ENCODE measurements at regions not wholly inside any gene's neighbourhood (a gene's known extent, or its start where the extent isn't known, plus 50 kb on each side); places are given as distances from the start of the nearest gene placed in this dataset.

DNA sequence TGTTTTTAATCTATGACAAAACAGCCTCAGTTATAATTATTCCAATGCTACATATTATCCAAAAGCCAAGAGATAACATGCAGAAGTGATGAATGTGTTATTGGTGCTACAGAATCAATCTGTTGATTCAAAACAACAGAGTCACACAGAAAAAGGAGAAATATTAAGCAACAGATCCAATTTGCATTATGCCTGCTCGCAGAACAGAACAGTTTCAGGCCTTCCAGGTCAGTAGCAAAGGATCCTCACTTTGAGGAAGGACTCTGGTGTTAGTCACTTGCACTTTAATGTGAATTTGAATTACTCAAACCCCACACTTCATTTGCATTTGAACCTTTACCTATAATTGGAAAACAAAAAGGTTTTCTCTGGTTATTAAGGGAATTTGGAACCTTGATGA is 198.6 kb upstream of the NT5E start:
- TF ChIP-seq, protein P1, sequence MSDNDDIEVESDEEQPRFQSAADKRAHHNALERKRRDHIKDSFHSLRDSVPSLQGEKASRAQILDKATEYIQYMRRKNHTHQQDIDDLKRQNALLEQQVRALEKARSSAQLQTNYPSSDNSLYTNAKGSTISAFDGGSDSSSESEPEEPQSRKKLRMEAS (IDR thresholded peaks at IDR 0.05): no peak
- TF ChIP-seq, protein P2, sequence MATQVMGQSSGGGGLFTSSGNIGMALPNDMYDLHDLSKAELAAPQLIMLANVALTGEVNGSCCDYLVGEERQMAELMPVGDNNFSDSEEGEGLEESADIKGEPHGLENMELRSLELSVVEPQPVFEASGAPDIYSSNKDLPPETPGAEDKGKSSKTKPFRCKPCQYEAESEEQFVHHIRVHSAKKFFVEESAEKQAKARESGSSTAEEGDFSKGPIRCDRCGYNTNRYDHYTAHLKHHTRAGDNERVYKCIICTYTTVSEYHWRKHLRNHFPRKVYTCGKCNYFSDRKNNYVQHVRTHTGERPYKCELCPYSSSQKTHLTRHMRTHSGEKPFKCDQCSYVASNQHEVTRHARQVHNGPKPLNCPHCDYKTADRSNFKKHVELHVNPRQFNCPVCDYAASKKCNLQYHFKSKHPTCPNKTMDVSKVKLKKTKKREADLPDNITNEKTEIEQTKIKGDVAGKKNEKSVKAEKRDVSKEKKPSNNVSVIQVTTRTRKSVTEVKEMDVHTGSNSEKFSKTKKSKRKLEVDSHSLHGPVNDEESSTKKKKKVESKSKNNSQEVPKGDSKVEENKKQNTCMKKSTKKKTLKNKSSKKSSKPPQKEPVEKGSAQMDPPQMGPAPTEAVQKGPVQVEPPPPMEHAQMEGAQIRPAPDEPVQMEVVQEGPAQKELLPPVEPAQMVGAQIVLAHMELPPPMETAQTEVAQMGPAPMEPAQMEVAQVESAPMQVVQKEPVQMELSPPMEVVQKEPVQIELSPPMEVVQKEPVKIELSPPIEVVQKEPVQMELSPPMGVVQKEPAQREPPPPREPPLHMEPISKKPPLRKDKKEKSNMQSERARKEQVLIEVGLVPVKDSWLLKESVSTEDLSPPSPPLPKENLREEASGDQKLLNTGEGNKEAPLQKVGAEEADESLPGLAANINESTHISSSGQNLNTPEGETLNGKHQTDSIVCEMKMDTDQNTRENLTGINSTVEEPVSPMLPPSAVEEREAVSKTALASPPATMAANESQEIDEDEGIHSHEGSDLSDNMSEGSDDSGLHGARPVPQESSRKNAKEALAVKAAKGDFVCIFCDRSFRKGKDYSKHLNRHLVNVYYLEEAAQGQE (IDR thresholded peaks at IDR 0.05; ENCODE audit: low read depth): no peak
- TF ChIP-seq TEAD4 (IDR thresholded peaks at IDR 0.05) (no peak), EGR1 (IDR thresholded peaks at IDR 0.05) (no peak), EP300 (IDR thresholded peaks at IDR 0.05; ENCODE audit: borderline replicate concordance) (no peak), NFIC (IDR thresholded peaks at IDR 0.05) (no peak), RAD21 (IDR thresholded peaks at IDR 0.05; ENCODE audit: low read depth) (no peak), CEBPB (IDR thresholded peaks at IDR 0.05) (no peak), YY1 (IDR thresholded peaks at IDR 0.05; ENCODE audit: low read depth) (no peak), TAF1 (IDR thresholded peaks at IDR 0.05; ENCODE audit: low read depth) (no peak), TCF12 (IDR thresholded peaks at IDR 0.05; ENCODE audit: low read depth) (no peak), FOXM1 (IDR thresholded peaks at IDR 0.05; ENCODE audit: borderline replicate concordance, low read depth) (no peak), ZBTB7A (IDR thresholded peaks at IDR 0.05; ENCODE audit: low read depth) (no peak), CREB1 (IDR thresholded peaks at IDR 0.05; ENCODE audit: low read depth) (no peak)
- TF ChIP-seq, protein P3, sequence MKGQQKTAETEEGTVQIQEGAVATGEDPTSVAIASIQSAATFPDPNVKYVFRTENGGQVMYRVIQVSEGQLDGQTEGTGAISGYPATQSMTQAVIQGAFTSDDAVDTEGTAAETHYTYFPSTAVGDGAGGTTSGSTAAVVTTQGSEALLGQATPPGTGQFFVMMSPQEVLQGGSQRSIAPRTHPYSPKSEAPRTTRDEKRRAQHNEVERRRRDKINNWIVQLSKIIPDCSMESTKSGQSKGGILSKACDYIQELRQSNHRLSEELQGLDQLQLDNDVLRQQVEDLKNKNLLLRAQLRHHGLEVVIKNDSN (IDR thresholded peaks at IDR 0.05): no peak

DNA sequence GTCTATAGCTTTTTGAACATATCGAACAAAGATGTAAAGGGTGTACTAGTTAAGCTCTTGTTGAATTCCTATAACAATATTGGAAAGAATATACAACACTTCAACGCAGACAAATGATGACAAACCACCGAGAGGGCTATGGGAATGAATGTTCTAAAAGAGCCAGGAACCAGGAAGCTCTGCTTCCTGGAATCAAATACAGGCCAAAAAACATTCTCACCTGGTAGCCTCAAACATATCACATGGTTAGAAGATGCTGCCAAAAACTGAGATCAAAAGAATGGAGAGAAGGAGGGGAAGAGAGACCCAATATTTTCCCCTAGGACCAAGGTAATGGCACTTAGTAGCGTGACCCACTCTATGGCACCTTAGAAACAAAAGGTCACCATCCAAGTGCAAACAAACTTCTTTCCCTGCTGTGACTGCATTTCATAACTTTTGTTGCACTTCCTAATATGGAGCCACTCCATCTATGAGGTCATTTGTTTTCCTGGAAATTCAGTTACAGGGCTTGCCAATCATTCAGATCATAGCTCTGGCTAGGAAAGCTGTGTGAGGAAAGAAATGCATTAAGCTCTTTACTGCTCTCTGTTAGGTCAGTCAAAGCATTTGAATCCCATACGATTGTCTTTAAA is 199.2 kb upstream of the NT5E start:
- TF ChIP-seq, protein P2 (IDR thresholded peaks at IDR 0.05; ENCODE audit: low read depth): no peak
- TF ChIP-seq YY1 (IDR thresholded peaks at IDR 0.05; ENCODE audit: low read depth): no peak
- TF ChIP-seq, protein P3 (IDR thresholded peaks at IDR 0.05): no peak
- no peak for TF ChIP-seq NFIC (IDR thresholded peaks at IDR 0.05)
- TF ChIP-seq, protein P1 (IDR thresholded peaks at IDR 0.05): no peak
- TF ChIP-seq CEBPB (IDR thresholded peaks at IDR 0.05): no peak
- TF ChIP-seq TCF12 (IDR thresholded peaks at IDR 0.05; ENCODE audit: low read depth): no peak
- no peak for TF ChIP-seq TEAD4 (IDR thresholded peaks at IDR 0.05)
- TF ChIP-seq EGR1 (IDR thresholded peaks at IDR 0.05): no peak
- TF ChIP-seq ZBTB7A (IDR thresholded peaks at IDR 0.05; ENCODE audit: low read depth): no peak
- TF ChIP-seq FOXM1 (IDR thresholded peaks at IDR 0.05; ENCODE audit: borderline replicate concordance, low read depth): no peak
- TF ChIP-seq CREB1 (IDR thresholded peaks at IDR 0.05; ENCODE audit: low read depth): no peak
- no peak for TF ChIP-seq RAD21 (IDR thresholded peaks at IDR 0.05; ENCODE audit: low read depth)
- no peak for TF ChIP-seq TAF1 (IDR thresholded peaks at IDR 0.05; ENCODE audit: low read depth)
- TF ChIP-seq EP300 (IDR thresholded peaks at IDR 0.05; ENCODE audit: borderline replicate concordance): no peak

DNA sequence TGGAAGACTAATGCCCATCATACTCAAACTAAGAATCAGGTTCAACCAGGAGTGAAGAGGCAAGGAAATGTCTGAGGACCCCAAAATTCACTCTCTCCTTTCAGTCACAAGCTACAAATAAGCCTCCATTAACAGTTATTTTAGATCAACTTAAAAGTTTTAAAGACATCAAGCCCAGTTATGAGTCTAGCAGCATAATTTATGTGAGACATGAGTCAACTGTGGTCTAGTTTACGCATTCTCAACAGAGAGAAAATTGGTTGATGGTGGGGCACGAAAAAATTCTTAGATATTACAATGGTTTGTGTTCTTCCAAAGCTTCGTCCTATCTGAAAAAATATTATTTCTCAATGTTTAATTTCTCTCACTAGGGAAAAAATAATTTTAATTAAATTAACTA is 204.9 kb upstream of the NT5E start:
- TF ChIP-seq TCF12 (IDR thresholded peaks at IDR 0.05; ENCODE audit: low read depth) (no peak), CREB1 (IDR thresholded peaks at IDR 0.05; ENCODE audit: low read depth) (no peak), ZBTB7A (IDR thresholded peaks at IDR 0.05; ENCODE audit: low read depth) (no peak), EGR1 (IDR thresholded peaks at IDR 0.05) (no peak), NFIC (IDR thresholded peaks at IDR 0.05) (no peak)

DNA sequence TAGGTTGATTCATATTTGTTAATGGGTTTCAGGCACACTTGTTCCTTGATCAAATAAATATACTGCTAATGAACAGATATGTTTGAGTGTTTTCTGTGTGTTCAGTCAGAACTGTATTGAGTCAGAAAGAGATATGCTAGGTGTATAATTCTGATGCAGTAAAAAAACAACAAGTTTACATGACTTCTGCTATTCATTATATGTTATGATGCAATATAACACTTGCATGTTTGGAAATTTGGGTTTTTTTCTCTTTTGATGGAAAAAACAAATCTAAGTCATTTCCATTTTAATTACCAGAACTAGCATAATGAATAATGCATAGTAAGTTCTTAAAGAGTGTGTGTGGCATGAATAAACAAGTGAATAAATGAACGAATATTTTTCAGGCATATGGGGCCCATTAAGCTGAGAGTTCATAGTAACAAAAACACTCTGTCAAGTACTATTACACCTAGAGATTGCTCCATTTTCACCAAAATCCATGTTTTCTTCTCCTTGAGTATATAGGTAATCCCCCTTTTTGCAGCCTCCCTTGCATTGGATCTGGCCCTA is 208.3 kb upstream of the NT5E start:
- TF ChIP-seq YY1 (IDR thresholded peaks at IDR 0.05; ENCODE audit: low read depth) (no peak), CEBPB (IDR thresholded peaks at IDR 0.05) (no peak), TCF12 (IDR thresholded peaks at IDR 0.05; ENCODE audit: low read depth) (no peak), EP300 (IDR thresholded peaks at IDR 0.05; ENCODE audit: borderline replicate concordance) (no peak), FOXM1 (IDR thresholded peaks at IDR 0.05; ENCODE audit: borderline replicate concordance, low read depth) (no peak), CREB1 (IDR thresholded peaks at IDR 0.05; ENCODE audit: low read depth) (no peak), TEAD4 (IDR thresholded peaks at IDR 0.05) (no peak), EGR1 (IDR thresholded peaks at IDR 0.05) (no peak), ZBTB7A (IDR thresholded peaks at IDR 0.05; ENCODE audit: low read depth) (no peak), NFIC (IDR thresholded peaks at IDR 0.05) (no peak), RAD21 (IDR thresholded peaks at IDR 0.05; ENCODE audit: low read depth) (no peak), TAF1 (IDR thresholded peaks at IDR 0.05; ENCODE audit: low read depth) (no peak)
- TF ChIP-seq, protein P1 (IDR thresholded peaks at IDR 0.05): no peak
- TF ChIP-seq, protein P2 (IDR thresholded peaks at IDR 0.05; ENCODE audit: low read depth): no peak
- TF ChIP-seq, protein P3 (IDR thresholded peaks at IDR 0.05): no peak

Measured in Ishikawa (cell line).